ENCODE measurements at regions not wholly inside any gene's neighbourhood (a gene's known extent, or its start where the extent isn't known, plus 50 kb on each side); places are given as distances from the start of the nearest gene placed in this dataset.

DNA sequence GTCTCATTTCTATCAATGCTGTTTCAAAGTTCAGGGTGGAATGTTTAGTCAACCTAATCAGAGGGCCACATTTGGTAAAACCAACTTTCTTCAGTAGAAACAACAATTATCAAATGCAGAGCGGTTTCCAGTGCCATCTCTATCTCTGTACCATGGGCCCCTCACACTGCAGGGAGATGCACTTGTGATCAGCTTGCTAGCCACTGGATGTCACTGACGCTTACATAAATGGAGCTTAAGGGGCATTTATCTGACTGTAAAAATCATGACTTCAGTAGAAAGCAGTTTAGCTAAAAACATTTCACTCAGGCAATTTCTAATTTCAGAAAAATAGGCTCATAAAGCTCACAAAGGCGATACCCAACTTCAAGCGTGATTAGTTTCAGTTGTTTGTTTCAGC lies 678.0 kb downstream of the ZEB2 start:
- Histone ChIP-seq H3K79me2 (ENCODE audit: insufficient read depth, low read length) (no peaks in the 10 kb centered on the region), H4K91ac (ENCODE audit: insufficient read length, low read depth, low read length) (no peak overlapping the region), H3K4me1 (ENCODE audit: insufficient read depth, low read length) (no peaks in the 10 kb centered on the region), H3K18ac (ENCODE audit: insufficient read length, low read depth, low read length) (no peak overlapping the region), H3K9ac (ENCODE audit: extremely low read depth, insufficient read length, low read length) (no peak overlapping the region), H3K27me3 (ENCODE audit: insufficient read depth, low read length) (no peaks in the 10 kb centered on the region), H2AK5ac (ENCODE audit: insufficient read length, low read length) (no peak overlapping the region), H2BK5ac (ENCODE audit: insufficient read length, low read length) (no peak overlapping the region), H2BK120ac (ENCODE audit: low read depth, low read length, poor library complexity, severe bottlenecking) (no peak overlapping the region), H2BK12ac (ENCODE audit: insufficient read length, low read depth, low read length) (no peak overlapping the region), H2BK15ac (ENCODE audit: low read depth, low read length) (no peak overlapping the region), H4K8ac (replicated peaks; ENCODE audit: insufficient read length, low read depth, low read length) (no peak overlapping the region), H3T11ph (ENCODE audit: low read length) (no peak overlapping the region), H3K23ac (ENCODE audit: insufficient read length, low read depth, low read length) (no peak overlapping the region), H3K27ac (ENCODE audit: insufficient read length, low read depth, low read length) (no peak overlapping the region), H4K5ac (ENCODE audit: insufficient read length, low read depth, low read length) (no peak overlapping the region), H3K4ac (ENCODE audit: low read depth, low read length) (no peak overlapping the region), H3K4me2 (ENCODE audit: insufficient read depth, insufficient read length, low read length) (no peak overlapping the region), H3K79me1 (ENCODE audit: insufficient read depth, low read depth, low read length, poor library complexity, severe bottlenecking) (no peaks in the 10 kb centered on the region), H2BK20ac (ENCODE audit: low read depth, low read length, poor library complexity, severe bottlenecking) (no peak overlapping the region), H3K9me3 (ENCODE audit: control insufficient read depth, low read depth, low read length) (no peaks in the 10 kb centered on the region), H4K20me1 (ENCODE audit: control insufficient read depth, insufficient read depth, insufficient read length) (no peaks in the 10 kb centered on the region), H3K56ac (ENCODE audit: insufficient read length, low read depth, low read length) (no peak overlapping the region), H3K14ac (ENCODE audit: insufficient read depth, low read length) (no peak overlapping the region), H2AFZ (ENCODE audit: low read length) (no peak overlapping the region), H3K23me2 (ENCODE audit: insufficient read length, low read depth, low read length, poor library complexity, severe bottlenecking) (no peaks in the 10 kb centered on the region)
- Mint-ChIP-seq H3K4me3 (no peak overlapping the region), H3K27me3 (ENCODE audit: low read depth) (no peaks in the 10 kb centered on the region), H3K4me1 (peaks cover 0 to 14% of the 10 kb centered on the region in 2 experiments; a peak in 2 of 4 replicates), H3K36me3 (ENCODE audit: insufficient read depth in 1 of 3, low read depth in 3 of 3) (peaks cover 0 to 9% (median 2%) of the 10 kb centered on the region in 3 experiments; a peak in 2 of 7 replicates), H3K27ac (no peak overlapping the region), H3K9me3 (peaks cover 3 to 7% of the 10 kb centered on the region in 2 experiments; a peak in 3 of 5 replicates)
- WGBS (ENCODE audit: extremely low coverage, insufficient read length, low lambda C conversion rate), result no CpG with 5 or more reads among the region's 4 CpGs
- TF ChIP-seq CTCF (conservative IDR thresholded peaks at IDR 0.05), result peak; percentile 46; the same call in 2 of the 3 replicates
- DNase-seq, result no peak

All from H9 (cell line).